Activated CD4-positive, alpha-beta memory T cell treated with anti-CD3 and anti-CD28 coated beads for 36 hours (primary cell): ENCODE measurements at regions not wholly inside any gene's neighbourhood (a gene's known extent, or its start where the extent isn't known, plus 50 kb on each side); places are given as distances from the start of the nearest gene placed in this dataset.

ENCODE experiments used
- CTCF ChIA-PET: fragments of 350-600 bp; sonication (Branson Sonifier 250); formaldehyde crosslinking; loops from one replicate; lab custom pipeline; 2021; ENCODE audit warnings: antibody characterized with exemption, inconsistent platforms; lab: Charles Lee
- POLR2A ChIA-PET: fragments of 350-600 bp; sonication (Branson Sonifier 250); formaldehyde crosslinking; loops from one replicate; lab custom pipeline; 2021; ENCODE audit warnings: antibody characterized with exemption; lab: Charles Lee
- DNase-seq: peaks from one replicate; pipeline ENCODE4 v3.0.0-alpha.2; 2020
- H3K27ac Mint-ChIP-seq: one replicate; pipeline ENCODE4 v1.8.0; 2021; ENCODE audit warnings: mixed read lengths
- H3K27me3 Mint-ChIP-seq: one replicate; pipeline ENCODE4 v1.8.0; 2021; ENCODE audit warnings: mixed read lengths
- H3K36me3 Mint-ChIP-seq: one replicate; pipeline ENCODE4 v1.8.0; 2021; ENCODE audit warnings: mixed read lengths
- H3K4me1 Mint-ChIP-seq: one replicate; pipeline ENCODE4 v1.8.0; 2021; ENCODE audit warnings: low read depth, mixed read lengths
- H3K4me3 Mint-ChIP-seq: one replicate; pipeline ENCODE4 v1.8.0; 2021; ENCODE audit warnings: mild to moderate bottlenecking, mixed read lengths
- H3K9me3 Mint-ChIP-seq: one replicate; pipeline ENCODE4 v1.8.0; 2021; ENCODE audit warnings: mixed read lengths
- intact Hi-C: fragments of 100-400 bp; cut with micrococcal nuclease; formaldehyde crosslinking; loops from one replicate; pipeline ENCODE4 v1.15.1; 2023

DNA sequence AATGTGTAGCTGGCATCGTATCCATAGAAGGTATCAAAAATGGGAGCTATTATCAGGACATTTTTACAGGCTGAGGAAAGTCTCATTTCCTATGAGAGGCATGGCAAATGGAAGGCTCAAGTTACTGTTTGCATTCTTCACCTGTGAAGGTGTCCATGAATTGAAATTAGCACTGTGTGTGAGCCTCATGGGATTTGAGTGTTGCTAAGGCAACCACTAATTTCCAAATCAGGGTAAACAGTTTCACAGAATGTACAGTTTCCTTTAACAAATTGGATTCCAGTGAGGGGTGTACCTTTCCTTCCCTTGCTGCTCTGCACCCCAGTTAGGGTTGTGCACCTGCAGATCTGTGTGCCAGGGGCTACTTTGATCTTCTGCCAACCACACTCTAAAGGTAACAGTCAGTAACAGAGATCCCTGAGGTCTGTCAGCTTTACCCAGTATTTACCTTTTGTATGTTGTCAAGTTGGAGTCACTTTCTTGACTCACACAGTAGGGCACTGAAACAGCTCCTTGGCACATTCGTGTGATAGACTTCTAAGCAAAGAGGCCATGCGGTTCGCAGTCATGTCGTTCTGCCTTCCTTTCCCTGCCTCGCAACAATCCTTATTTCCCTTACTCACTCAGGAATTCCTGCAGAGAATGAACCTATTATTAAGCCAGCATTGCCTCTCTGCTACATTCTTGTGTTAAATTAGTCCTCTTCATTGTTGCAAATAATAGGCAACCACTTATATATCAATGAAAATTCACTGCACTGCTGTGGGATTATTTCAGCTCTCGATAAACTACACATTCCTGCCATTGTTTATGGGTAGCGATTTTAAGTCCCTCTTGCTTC lies 129.8 kb upstream of the GBE1 start:
- H3K9me3 Mint-ChIP-seq: no peaks in the 10 kb centered on the region
- no peaks in the 10 kb centered on the region for H3K27me3 Mint-ChIP-seq
- no peaks in the 10 kb centered on the region for H3K36me3 Mint-ChIP-seq
- intact Hi-C loops: no loop called here
- no peak overlapping the region for H3K4me3 Mint-ChIP-seq
- H3K27ac Mint-ChIP-seq: no peak overlapping the region
- no peak for DNase-seq
- no peaks in the 10 kb centered on the region for H3K4me1 Mint-ChIP-seq
- ChIA-PET POLR2A (no interaction called here), CTCF (no interaction called here)

- no peaks in the 10 kb centered on the region for H3K36me3 Mint-ChIP-seq
- no peak for DNase-seq
- no peaks in the 10 kb centered on the region for H3K27me3 Mint-ChIP-seq
- ChIA-PET CTCF (interaction anchor here (1.5 kb wide), 1 partner anchor 21 kb away, joined by 4 read pairs; no protein-coding TSS in a partner anchor), POLR2A (no interaction called here)
- no peaks in the 10 kb centered on the region for H3K9me3 Mint-ChIP-seq
- H3K4me1 Mint-ChIP-seq: no peaks in the 10 kb centered on the region
- H3K4me3 Mint-ChIP-seq: no peak overlapping the region
- no peak overlapping the region for H3K27ac Mint-ChIP-seq
- intact Hi-C loops: no loop called here
Observed at GRCh38 chr3:81888914-81889557, 127.6 kb upstream of the GBE1 start.

GRCh38 chr3:81887448-81887847 lies 126.0 kb upstream of the GBE1 start:
- H3K27me3 Mint-ChIP-seq: no peaks in the 10 kb centered on the region
- no peak overlapping the region for H3K27ac Mint-ChIP-seq
- CTCF ChIA-PET: no interaction called here
- intact Hi-C loops: no loop called here
- no peaks in the 10 kb centered on the region for H3K9me3 Mint-ChIP-seq
- DNase-seq: no peak
- POLR2A ChIA-PET: no interaction called here
- H3K4me1 Mint-ChIP-seq: no peaks in the 10 kb centered on the region
- H3K4me3 Mint-ChIP-seq: no peak overlapping the region
- no peaks in the 10 kb centered on the region for H3K36me3 Mint-ChIP-seq

GRCh38 chr3:81886081-81886480 lies 124.6 kb upstream of the GBE1 start:
- Mint-ChIP-seq H3K36me3 (no peaks in the 10 kb centered on the region), H3K9me3 (no peaks in the 10 kb centered on the region), H3K27ac (no peak overlapping the region), H3K27me3 (no peaks in the 10 kb centered on the region), H3K4me1 (no peaks in the 10 kb centered on the region), H3K4me3 (no peak overlapping the region)
- ChIA-PET POLR2A (no interaction called here), CTCF (interaction anchor here (1.2 kb wide), 1 partner anchor 24 kb away, joined by 3 read pairs; no protein-coding TSS in a partner anchor)
- no peak for DNase-seq
- intact Hi-C loops: no loop called here

DNA sequence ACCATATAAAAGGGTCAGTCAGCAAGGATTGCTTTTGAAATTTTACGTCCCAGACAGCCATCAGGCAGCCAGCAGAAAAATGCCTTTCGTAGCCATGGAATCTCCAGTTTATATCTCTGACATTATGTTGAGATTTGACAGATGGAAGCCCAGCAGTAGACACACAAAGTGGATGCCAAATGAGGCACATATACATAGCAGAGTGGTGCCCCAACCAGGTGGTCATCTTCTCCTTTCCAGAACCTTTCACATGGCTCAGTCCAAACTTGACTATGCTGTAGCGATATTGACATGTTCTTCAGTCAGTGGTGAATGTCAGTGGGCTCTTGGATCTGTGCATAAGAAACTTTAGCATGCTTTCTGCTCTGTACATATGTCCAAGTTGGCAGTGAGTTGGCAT lies 123.3 kb upstream of the GBE1 start:
- CTCF ChIA-PET: no interaction called here
- DNase-seq: no peak

DNA sequence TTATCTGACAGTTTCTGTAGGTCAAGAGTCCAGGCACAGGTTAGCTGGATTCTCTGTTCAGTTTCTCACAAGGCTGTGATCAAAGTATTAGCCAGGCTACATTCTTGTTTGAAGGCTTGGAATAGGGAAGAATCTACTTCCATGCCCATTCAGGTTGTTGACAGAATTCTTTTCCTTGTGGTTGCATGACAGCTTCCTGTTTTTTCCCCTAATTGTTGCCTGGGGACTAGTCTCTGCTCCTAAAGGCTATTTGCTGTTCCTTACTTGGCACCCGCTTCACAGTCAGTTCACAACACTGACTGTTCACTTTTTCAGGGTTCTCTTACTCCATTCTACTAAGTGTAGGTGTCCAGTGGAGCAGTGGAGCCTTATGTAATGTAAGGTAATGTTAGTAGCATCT lies 115.4 kb upstream of the GBE1 start:
- CTCF ChIA-PET: interaction anchor here (0.6 kb wide), 1 partner anchor 13 kb away, joined by 3 read pairs; no protein-coding TSS in a partner anchor
- Mint-ChIP-seq H3K27me3 (peaks cover 2% of the 10 kb centered on the region), H3K27ac (no peak overlapping the region), H3K9me3 (no peaks in the 10 kb centered on the region), H3K4me1 (no peaks in the 10 kb centered on the region), H3K4me3 (no peak overlapping the region), H3K36me3 (no peaks in the 10 kb centered on the region)
- POLR2A ChIA-PET: no interaction called here
- intact Hi-C loops: no loop called here
- DNase-seq: no peak

More for the DNA sequence above, 123.3 kb upstream of the GBE1 start:
- H3K4me3 Mint-ChIP-seq: no peak overlapping the region
- no peaks in the 10 kb centered on the region for H3K36me3 Mint-ChIP-seq
- no peaks in the 10 kb centered on the region for H3K27me3 Mint-ChIP-seq
- H3K27ac Mint-ChIP-seq: no peak overlapping the region
- H3K9me3 Mint-ChIP-seq: no peaks in the 10 kb centered on the region
- intact Hi-C loops: no loop called here
- no peaks in the 10 kb centered on the region for H3K4me1 Mint-ChIP-seq
- POLR2A ChIA-PET: no interaction called here

- Mint-ChIP-seq H3K27ac (no peak overlapping the region), H3K4me1 (no peaks in the 10 kb centered on the region), H3K36me3 (no peaks in the 10 kb centered on the region), H3K9me3 (no peaks in the 10 kb centered on the region), H3K27me3 (peaks cover 2% of the 10 kb centered on the region), H3K4me3 (no peak overlapping the region)
- no peak for DNase-seq
- intact Hi-C loops: no loop called here
- POLR2A ChIA-PET: no interaction called here
- CTCF ChIA-PET: no interaction called here
Observed at GRCh38 chr3:81874738-81875137, 113.3 kb upstream of the GBE1 start.

DNA sequence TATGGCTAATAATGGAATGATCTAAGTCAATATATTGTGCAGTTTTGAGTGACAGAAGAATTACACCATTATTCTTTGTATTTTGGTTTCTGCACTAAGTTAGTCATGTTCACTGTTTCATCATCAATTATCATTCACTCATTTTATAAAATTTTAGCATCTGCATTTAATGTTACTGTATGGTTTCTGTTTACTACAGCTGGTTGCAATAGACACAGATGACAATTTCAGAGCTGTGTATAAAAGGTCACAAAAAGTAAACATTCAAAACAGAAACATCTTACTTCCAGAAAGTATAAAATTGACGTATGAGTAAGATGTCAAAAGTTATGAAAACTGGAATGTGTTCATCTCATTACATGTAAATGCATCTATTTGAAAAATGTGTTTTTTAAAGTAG lies 111.1 kb upstream of the GBE1 start:
- Mint-ChIP-seq H3K4me3 (no peak overlapping the region), H3K27me3 (peaks cover 2% of the 10 kb centered on the region), H3K27ac (no peak overlapping the region), H3K4me1 (no peaks in the 10 kb centered on the region), H3K36me3 (no peaks in the 10 kb centered on the region), H3K9me3 (no peaks in the 10 kb centered on the region)
- intact Hi-C loops: no loop called here
- POLR2A ChIA-PET: no interaction called here
- CTCF ChIA-PET: no interaction called here
- no peak for DNase-seq

DNA sequence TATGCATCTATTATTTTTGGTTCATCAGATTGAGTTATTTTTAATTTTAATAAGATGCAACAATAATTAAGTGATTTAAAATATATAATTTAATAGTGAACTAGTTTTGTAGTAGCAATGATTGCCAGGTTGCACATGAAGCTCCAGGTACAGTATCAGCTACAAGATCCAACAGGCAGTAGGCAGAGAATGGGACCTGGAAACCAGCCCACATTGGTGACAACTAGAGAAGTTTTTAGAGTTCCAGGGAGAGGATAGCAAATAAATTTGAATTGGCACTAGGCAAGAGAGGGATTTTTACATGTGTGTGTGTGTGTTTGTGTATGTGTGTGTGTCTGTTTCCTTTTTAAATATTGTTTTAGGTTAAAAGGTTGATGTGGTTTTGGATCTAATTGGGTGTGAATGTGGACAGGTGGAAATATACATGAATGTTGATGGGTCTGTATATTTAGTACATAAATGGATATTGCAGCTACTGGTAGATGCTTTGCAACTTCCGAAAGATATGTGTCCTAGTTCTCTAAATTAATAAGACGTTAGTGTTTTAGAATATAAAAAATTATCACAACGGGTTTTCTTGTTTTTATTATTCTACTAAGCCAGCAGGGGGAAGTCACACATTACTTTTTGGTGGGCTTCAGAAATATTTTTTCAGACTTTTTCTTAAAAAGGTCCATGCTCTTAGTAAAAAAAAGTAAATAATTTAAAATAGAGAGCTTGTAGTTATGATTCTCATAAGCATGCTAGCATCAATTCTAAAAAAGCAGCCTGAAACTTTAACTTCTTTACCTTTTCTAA lies 110.1 kb upstream of the GBE1 start:
- CTCF ChIA-PET: no interaction called here
- no peaks in the 10 kb centered on the region for H3K9me3 Mint-ChIP-seq
- no peaks in the 10 kb centered on the region for H3K4me1 Mint-ChIP-seq
- H3K4me3 Mint-ChIP-seq: no peak overlapping the region
- H3K36me3 Mint-ChIP-seq: no peaks in the 10 kb centered on the region
- H3K27ac Mint-ChIP-seq: no peak overlapping the region
- POLR2A ChIA-PET: no interaction called here
- intact Hi-C loops: no loop called here
- no peak for DNase-seq
- H3K27me3 Mint-ChIP-seq: peaks cover 2% of the 10 kb centered on the region

DNA sequence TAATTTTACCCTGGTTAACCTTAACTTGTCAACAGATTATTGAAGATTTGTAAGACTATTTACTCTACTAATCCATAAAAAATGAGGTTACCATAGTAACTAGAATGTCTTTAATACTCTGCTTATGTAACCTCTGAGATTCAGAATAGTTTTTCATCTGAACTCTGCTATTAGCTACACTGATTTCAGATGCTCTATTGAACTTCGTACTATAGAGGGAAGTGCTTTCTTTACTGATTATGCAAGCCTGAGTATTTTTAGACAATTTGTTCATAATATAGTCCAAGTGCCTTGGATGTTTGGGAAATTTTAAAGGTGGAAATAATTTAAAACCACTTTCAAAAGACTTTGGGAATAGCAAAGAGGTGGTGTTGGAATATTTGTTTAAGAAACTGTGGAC lies 107.9 kb upstream of the GBE1 start:
- CTCF ChIA-PET: no interaction called here
- Mint-ChIP-seq H3K27me3 (peaks cover 2% of the 10 kb centered on the region), H3K27ac (no peak overlapping the region), H3K4me1 (no peaks in the 10 kb centered on the region), H3K36me3 (no peaks in the 10 kb centered on the region), H3K9me3 (no peaks in the 10 kb centered on the region), H3K4me3 (no peak overlapping the region)
- DNase-seq: no peak
- intact Hi-C loops: no loop called here
- POLR2A ChIA-PET: no interaction called here

- Mint-ChIP-seq H3K27ac (no peak overlapping the region), H3K27me3 (peaks cover 4% of the 10 kb centered on the region), H3K9me3 (no peaks in the 10 kb centered on the region), H3K4me1 (no peaks in the 10 kb centered on the region), H3K4me3 (no peak overlapping the region), H3K36me3 (no peaks in the 10 kb centered on the region)
- CTCF ChIA-PET: no interaction called here
- POLR2A ChIA-PET: no interaction called here
- DNase-seq: no peak
- intact Hi-C loops: no loop called here
Observed at GRCh38 chr3:81868597-81868996, 107.2 kb upstream of the GBE1 start.

GRCh38 chr3:81867875-81868274 lies 106.4 kb upstream of the GBE1 start:
- intact Hi-C loops: no loop called here
- no peaks in the 10 kb centered on the region for H3K36me3 Mint-ChIP-seq
- peaks cover 4% of the 10 kb centered on the region for H3K27me3 Mint-ChIP-seq
- no peak overlapping the region for H3K4me3 Mint-ChIP-seq
- no peaks in the 10 kb centered on the region for H3K9me3 Mint-ChIP-seq
- DNase-seq: no peak
- ChIA-PET POLR2A (no interaction called here), CTCF (no interaction called here)
- H3K4me1 Mint-ChIP-seq: no peaks in the 10 kb centered on the region
- H3K27ac Mint-ChIP-seq: no peak overlapping the region
